HG03571 (cell line): ENCODE measurements at regions not wholly inside any gene's neighbourhood (a gene's known extent, or its start where the extent isn't known, plus 50 kb on each side); places are given as distances from the start of the nearest gene placed in this dataset.

Source experiments
- ATAC-seq: cut with Tn5 transposase; IDR thresholded peaks from one replicate; pipeline ENCODE4 v1.9.1; 2021; ENCODE audit not compliant: unreplicated experiment

- ATAC-seq: no peak
Observed at GRCh38 chr3:117117188-117117936, 407.8 kb downstream of the TUSC7 start.

- no peak for ATAC-seq
Observed at GRCh38 chr3:117118604-117119003, 409.0 kb downstream of the TUSC7 start.

- ATAC-seq: no peak
Observed at GRCh38 chr3:117120014-117120413, 410.4 kb downstream of the TUSC7 start.

GRCh38 chr3:117122609-117123008 lies 413.0 kb downstream of the TUSC7 start:
- no peak for ATAC-seq

GRCh38 chr3:117126460-117126859 lies 416.9 kb downstream of the TUSC7 start:
- ATAC-seq: no peak

GRCh38 chr3:117126946-117127546 lies 417.5 kb downstream of the TUSC7 start:
- ATAC-seq: no peak

- no peak for ATAC-seq
Observed at GRCh38 chr3:117128133-117128532, 418.6 kb downstream of the TUSC7 start.

- no peak for ATAC-seq
Observed at GRCh38 chr3:117128872-117129271, 419.3 kb downstream of the TUSC7 start.

GRCh38 chr3:117129516-117129915 lies 419.9 kb downstream of the TUSC7 start:
- no peak for ATAC-seq

- no peak for ATAC-seq
Observed at GRCh38 chr3:117130222-117130621, 420.6 kb downstream of the TUSC7 start.

GRCh38 chr3:117131259-117131658 lies 421.7 kb downstream of the TUSC7 start:
- ATAC-seq: no peak

GRCh38 chr3:117133066-117133465 lies 423.5 kb downstream of the TUSC7 start:
- no peak for ATAC-seq

GRCh38 chr3:117135207-117135606 lies 425.6 kb downstream of the TUSC7 start:
- no peak for ATAC-seq

GRCh38 chr3:117136003-117136402 lies 426.4 kb downstream of the TUSC7 start:
- ATAC-seq: no peak

- ATAC-seq: no peak
Observed at GRCh38 chr3:117137065-117137464, 427.5 kb downstream of the TUSC7 start.

GRCh38 chr3:117139681-117140080 lies 430.1 kb downstream of the TUSC7 start:
- ATAC-seq: no peak

- ATAC-seq: no peak
Observed at GRCh38 chr3:117141812-117142211, 432.2 kb downstream of the TUSC7 start.

- ATAC-seq: no peak
Observed at GRCh38 chr3:117144853-117145252, 435.3 kb downstream of the TUSC7 start.

GRCh38 chr3:117145677-117146076 lies 436.1 kb downstream of the TUSC7 start:
- no peak for ATAC-seq

- ATAC-seq: no peak
Observed at GRCh38 chr3:117146571-117146970, 437.0 kb downstream of the TUSC7 start.

- ATAC-seq: no peak
Observed at GRCh38 chr3:117149584-117149983, 440.0 kb downstream of the TUSC7 start.

GRCh38 chr3:117150628-117151027 lies 441.0 kb downstream of the TUSC7 start:
- no peak for ATAC-seq

- no peak for ATAC-seq
Observed at GRCh38 chr3:117160176-117160575, 450.6 kb downstream of the TUSC7 start.
